ENCODE measurements at regions not wholly inside any gene's neighbourhood (a gene's known extent, or its start where the extent isn't known, plus 50 kb on each side); places are given as distances from the start of the nearest gene placed in this dataset.

DNA sequence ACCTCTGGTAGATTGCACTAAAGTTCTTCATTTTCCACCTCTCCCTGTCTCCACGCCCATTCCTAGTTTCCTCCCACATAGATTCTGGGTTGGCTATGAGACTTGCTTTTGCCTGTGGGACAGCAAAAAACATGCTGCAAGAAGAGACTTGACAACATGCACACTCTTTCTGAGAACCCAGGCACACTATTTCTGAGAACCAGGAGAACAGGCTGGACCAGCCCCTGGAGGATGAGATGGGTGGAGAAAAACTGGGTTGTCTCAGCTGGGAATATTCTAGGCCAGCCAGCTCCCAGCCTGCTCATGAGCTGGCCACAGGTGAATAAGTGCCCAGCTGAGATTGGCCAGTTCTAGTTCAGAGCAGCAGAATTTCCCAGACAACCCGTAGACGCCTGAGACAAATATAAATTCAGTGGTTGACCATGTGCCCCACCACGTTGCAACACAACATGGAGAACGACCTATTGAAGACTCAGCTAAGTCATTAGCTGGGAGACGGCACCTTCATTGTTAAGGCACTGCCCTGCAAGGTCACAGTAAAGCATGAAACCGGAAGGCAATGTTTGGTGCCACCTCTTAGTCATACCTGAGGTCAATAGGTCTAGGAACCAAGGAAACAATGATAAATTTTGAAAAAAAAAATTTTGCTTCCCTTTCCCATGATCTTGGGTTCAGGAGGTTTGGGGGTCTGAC, 92.7 kb upstream of the AKR1E2 start:
- DNase-seq (ENCODE audit: low read depth) = no peak

- DNase-seq (ENCODE audit: low read depth) = no peak
Measured at GRCh38 chr10:4730998-4731397, 95.0 kb upstream of the AKR1E2 start.

GRCh38 chr10:4725917-4726606, 99.9 kb upstream of the AKR1E2 start:
- no peak for DNase-seq (ENCODE audit: low read depth)

DNA sequence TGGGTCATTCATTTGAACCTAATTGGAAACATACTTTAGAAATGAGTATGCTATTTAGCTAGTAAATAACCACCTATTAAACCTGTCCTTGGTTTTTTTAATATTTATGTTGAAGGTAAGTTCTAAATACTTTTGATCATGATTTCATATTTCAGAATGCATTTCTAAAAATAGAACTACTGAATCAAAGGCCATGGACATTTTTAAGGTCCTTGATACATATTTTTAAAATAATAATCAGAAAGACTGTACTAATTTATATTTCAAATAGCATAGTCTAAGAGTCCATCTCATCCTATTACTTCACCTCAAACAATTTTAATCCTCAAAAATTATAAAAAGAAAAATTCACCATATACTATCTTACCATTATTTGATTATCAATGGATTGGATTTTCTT, 102.1 kb upstream of the AKR1E2 start:
- no peak for DNase-seq (ENCODE audit: low read depth)

- DNase-seq (ENCODE audit: low read depth) = no peak
Measured at GRCh38 chr10:4721999-4722753, 103.8 kb upstream of the AKR1E2 start.

DNA sequence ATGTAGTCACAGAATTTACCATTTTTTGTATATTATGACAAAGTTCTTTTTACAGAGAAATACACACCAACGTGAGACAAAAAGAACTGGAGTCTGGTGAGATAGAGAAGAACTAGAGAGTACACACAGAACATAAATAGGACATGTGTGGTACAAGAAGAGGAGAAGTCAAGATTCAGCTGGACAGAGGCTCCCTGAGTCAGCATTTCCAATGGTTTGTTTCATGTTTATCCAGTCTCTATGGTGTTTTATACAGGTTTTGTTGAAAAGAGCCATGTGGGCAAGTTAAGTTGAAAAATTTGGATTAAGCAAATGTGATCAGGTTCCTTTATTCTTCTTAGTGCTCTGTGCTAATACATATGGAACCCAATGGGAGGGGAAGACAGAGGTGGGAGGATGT, 105.5 kb upstream of the AKR1E2 start:
- no peak for DNase-seq (ENCODE audit: low read depth)

- no peak for DNase-seq (ENCODE audit: low read depth)
Measured at GRCh38 chr10:4719671-4720070, 106.3 kb upstream of the AKR1E2 start.

DNA sequence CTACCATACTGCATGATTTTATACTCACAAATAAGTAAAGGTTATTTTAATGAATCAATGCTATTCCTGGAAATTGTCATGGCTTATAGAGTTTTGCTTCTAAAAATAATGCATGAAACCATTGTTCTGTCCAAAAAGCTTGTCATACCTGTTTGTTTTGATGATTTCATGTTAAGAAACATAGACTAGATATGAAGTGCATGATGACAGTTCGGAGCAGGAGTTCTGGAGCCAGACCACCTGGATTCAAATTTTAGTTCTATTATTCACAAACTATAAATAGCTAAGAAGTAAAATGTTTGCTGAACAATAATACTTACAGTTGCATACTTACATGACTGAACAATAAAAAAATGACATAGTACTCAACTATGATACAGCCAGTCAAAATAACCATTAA, 107.0 kb upstream of the AKR1E2 start:
- DNase-seq (ENCODE audit: low read depth) = no peak

DNA sequence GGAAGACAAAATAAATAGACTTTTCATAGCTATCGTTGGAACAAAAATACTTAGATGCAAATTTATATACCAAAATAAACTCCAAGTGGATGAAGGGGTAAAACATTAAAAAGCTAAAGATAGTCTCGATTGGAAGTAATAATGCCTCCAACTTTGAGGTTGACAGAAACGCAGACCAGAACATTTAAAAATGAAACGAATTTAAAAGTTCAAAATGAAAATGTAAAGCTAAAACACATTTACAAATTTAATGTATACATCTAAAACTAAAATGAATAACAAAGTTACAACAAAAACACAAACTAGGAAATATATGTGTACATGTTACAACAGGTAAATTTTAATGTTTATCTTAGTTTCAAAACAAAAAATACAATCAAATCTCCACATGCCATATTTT, 107.5 kb upstream of the AKR1E2 start:
- DNase-seq (ENCODE audit: low read depth) = no peak

GRCh38 chr10:4717670-4718069, 108.3 kb upstream of the AKR1E2 start:
- DNase-seq (ENCODE audit: low read depth) = no peak

- DNase-seq (ENCODE audit: low read depth) = no peak
Measured at GRCh38 chr10:4710858-4711257, 115.1 kb upstream of the AKR1E2 start.

GRCh38 chr10:4708123-4708759, 117.8 kb upstream of the AKR1E2 start:
- DNase-seq (ENCODE audit: low read depth) = no peak

DNA sequence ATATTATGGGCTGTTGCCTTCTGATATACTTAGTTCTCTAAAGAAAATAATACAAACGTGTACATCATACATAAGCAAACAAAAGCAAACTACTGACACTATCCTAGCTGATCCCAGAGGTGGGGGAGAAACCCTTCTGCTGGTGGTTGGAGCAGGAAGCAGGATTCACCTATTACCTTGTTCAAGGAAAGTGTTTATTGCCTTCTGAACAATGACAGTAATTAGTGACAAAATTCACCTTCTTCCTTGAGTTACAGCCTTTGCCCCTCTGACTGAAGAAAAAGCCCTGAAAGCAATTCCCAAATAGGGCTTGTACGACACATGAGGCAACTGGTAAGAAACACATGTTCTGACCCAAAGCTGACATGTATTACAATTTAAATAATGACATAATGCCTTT, 118.8 kb upstream of the AKR1E2 start:
- DNase-seq (ENCODE audit: low read depth) = no peak

DNA sequence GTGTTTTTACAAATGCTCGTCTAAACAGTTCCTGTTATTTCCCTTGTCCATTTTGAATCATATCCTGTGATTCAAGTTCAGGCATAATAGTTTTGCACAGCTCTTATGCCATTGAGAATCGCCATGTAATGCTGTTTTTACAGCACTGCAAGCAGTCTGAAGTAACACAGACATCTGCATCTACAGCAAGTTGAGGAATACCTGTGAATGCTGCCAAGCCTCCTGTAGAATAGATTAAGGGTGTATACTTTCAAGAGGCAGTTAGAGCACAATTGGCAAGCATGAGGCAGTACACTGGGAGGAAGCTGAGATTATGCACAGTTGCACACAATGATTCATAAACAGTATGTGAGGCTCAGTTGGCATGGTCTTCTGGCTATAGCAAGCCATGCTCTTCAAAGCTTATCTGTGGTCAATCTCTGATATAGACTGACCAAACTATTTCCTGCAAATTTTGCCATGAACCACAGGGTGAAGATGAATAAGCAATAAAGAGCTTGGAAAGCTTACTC, 121.9 kb upstream of the AKR1E2 start:
- DNase-seq (ENCODE audit: low read depth) = no peak

DNA sequence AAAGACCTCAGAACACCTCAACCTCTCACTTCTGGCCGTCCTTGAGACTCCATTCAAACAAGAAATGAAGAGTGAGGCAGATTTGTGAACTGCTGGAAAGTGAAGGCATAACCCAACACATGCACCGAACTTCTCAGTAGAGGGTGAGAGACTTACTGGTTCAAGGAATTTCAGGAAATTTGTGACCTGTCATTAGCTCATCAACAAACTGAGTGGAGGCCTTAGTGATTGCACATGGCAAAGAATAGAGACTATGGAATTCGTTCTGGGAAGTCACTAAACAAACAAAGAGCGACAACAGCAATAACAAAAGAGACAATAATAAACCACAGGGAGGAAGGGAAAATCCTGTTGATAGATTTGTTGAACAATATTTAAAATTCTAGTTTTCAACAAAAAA, 125.0 kb upstream of the AKR1E2 start:
- DNase-seq (ENCODE audit: low read depth) = no peak

DNA sequence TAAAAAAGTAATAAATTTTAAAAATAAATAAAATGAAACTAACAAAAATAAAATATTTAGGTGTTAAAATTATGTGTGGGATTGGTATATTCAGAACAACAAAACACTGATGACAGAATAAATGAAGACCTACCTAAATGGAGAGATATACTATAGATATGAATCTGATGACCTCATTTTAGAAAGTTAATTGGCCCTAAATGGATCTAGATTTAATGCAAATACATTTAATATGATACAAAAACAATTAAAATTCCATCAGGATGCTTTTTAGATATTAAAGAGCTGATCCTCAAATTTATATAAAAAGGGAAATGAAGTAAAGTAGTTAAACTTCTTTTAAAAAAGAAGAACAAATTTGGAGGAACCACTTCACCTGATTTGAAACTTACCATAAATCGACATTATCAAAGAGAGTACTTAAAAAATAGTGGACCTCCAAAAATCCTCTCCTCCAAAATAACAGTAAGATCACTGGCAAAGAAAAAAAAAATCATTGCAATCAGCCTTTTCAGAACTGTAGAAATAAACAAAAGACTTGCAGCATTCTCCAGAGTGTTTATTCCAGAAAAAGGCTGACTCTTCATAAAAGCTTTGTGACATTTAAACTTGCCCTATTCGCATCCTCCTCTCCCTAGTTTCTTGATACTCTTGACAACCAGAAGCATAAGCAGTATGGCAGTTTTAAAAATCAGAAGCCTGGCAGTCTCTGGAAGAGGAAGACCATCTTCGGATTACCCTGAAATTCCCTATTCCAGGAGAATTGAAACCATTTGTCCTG, 125.9 kb upstream of the AKR1E2 start:
- DNase-seq (ENCODE audit: low read depth) = no peak

DNA sequence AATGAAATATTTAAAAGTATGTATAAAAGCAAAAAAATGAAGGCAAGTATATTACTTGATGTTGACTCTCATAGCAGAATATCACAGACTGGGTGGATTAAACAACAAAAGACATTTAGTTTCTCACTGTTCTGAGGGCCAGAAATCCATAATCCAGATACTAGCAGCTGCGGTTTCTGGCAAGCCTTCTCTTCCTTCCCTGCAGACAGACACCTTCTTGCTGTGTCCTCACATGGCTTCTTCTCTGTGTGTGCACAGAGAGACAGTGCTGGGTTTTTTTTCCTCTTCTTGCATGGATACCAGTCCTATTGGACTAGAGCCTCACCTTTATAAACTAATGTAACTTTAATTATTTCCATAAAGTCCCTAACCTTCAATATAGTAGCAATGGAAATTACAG, 127.9 kb upstream of the AKR1E2 start:
- no peak for DNase-seq (ENCODE audit: low read depth)

DNA sequence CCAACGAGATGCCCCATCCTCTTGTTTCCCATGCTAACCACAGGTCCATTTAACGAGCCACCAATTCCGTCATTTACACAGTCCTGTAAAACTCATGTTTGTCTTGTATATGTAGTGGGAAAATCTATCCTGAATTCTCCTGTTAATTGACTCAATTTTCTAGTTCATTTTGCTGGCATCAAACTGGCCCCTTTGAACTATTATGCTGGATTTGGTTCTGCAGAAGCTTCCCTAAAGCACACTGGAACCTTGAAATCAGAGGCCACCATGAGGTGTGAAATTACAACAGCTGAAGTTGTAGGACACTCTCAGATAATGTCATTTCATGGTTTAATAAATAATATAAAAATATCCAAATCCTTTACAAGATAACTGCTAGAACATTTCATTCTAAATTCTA, 129.8 kb upstream of the AKR1E2 start:
- DNase-seq (ENCODE audit: low read depth) = no peak

GRCh38 chr10:4693967-4694366, 132.0 kb upstream of the AKR1E2 start:
- DNase-seq (ENCODE audit: low read depth) = no peak

DNA sequence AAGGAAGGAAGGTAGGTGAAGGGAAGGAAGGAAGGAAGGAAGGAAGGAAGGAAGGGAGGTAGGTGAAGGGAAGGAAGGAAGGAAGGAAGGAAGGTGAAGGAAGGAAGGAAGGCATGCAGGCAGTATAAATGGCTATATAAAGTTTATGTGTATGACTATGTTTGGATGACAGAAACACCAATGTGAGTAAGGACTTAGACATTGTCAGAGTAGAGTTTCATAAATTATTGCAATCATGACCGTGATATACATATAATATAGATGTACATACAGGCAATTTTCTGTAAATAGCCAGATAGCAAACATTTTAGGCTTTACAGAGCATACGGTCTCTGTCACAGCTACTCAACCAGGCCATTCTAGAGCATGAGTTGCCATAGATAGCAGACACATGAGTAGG, 133.8 kb upstream of the AKR1E2 start:
- DNase-seq (ENCODE audit: low read depth) = no peak

- no peak for DNase-seq (ENCODE audit: low read depth)
Measured at GRCh38 chr10:4691776-4692175, 134.2 kb upstream of the AKR1E2 start.

- DNase-seq (ENCODE audit: low read depth) = no peak
Measured at GRCh38 chr10:4691301-4691700, 134.7 kb upstream of the AKR1E2 start.

All from activated T-helper 1 cell treated with Interleukin-2 at 50 U/mL for 16 hours (primary cell).